Sigmoid colon (tissue), 4 donors: ENCODE measurements at regions not wholly inside any gene's neighbourhood (a gene's known extent, or its start where the extent isn't known, plus 50 kb on each side); places are given as distances from the start of the nearest gene placed in this dataset.

Source experiments
- EP300 ChIP-seq, 4 donors: sonication (generic); formaldehyde crosslinking; IDR thresholded peaks; one replicate each; pipeline ENCODE4 v1.6.1; 2017; ENCODE audit warnings: antibody characterized with exemption in 4 of 4
- TF ChIP-seq, protein P1 (sequence below), 4 experiments: fragments of 450-650 bp in 3 of 4; fragments of 200-600 bp in 1 of 4; IDR thresholded peaks; one replicate each; pipeline ENCODE4 v1.5.1; 2016 to 2019; ENCODE audit warnings: antibody characterized with exemption in 4 of 4, mild to moderate bottlenecking in 3 of 4, moderate library complexity in 2 of 4

- TF ChIP-seq, protein P1, sequence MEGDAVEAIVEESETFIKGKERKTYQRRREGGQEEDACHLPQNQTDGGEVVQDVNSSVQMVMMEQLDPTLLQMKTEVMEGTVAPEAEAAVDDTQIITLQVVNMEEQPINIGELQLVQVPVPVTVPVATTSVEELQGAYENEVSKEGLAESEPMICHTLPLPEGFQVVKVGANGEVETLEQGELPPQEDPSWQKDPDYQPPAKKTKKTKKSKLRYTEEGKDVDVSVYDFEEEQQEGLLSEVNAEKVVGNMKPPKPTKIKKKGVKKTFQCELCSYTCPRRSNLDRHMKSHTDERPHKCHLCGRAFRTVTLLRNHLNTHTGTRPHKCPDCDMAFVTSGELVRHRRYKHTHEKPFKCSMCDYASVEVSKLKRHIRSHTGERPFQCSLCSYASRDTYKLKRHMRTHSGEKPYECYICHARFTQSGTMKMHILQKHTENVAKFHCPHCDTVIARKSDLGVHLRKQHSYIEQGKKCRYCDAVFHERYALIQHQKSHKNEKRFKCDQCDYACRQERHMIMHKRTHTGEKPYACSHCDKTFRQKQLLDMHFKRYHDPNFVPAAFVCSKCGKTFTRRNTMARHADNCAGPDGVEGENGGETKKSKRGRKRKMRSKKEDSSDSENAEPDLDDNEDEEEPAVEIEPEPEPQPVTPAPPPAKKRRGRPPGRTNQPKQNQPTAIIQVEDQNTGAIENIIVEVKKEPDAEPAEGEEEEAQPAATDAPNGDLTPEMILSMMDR (IDR thresholded peaks at IDR 0.05) = no peak
- no peak for TF ChIP-seq EP300 (IDR thresholded peaks at IDR 0.05)
Observed at GRCh38 chr3:54036543-54036942, 85.8 kb upstream of the CACNA2D3 start.
